ENCODE measurements at regions not wholly inside any gene's neighbourhood (a gene's known extent, or its start where the extent isn't known, plus 50 kb on each side); places are given as distances from the start of the nearest gene placed in this dataset.

DNA sequence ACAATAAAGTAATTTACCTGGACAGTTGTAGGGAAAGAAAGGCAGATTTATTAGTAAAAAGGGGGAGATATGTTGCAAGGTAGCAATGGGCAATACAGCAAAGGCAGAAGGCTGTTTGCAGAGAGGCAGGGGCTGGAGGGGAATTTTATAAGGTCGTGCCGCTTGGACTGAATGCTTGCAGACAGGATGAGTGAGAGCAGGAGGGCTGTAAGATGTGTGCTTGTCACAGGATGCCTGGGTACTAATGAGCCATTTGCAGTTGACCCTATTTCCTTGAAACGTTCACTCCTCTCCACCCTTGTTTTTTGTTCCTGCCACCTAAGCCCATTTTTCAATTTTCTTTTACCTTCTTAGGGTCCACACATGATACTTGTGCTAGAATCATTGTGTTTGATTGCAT lies 214.7 kb downstream of the TRAM1L1 start:
- DNase-seq, result no peak

DNA sequence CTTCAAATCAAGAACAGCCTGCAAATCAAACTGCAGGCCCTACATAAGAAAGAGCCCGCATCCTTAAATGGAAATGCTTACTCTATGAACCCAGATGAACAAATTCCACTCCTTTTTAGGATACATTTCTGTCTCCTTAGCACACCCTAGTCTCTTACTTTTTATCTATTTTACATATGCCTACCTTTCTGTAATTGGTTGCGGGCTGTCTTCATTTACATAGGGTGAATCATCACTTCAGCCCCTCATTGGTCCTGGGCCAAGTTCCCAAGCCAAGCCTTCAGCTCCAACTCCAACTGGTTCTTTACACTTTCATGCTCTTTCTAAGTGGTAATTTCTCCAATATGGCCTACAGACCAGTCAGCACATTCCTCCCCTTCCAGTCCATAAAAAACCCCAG lies 219.3 kb downstream of the TRAM1L1 start:
- DNase-seq, result no peak

DNA sequence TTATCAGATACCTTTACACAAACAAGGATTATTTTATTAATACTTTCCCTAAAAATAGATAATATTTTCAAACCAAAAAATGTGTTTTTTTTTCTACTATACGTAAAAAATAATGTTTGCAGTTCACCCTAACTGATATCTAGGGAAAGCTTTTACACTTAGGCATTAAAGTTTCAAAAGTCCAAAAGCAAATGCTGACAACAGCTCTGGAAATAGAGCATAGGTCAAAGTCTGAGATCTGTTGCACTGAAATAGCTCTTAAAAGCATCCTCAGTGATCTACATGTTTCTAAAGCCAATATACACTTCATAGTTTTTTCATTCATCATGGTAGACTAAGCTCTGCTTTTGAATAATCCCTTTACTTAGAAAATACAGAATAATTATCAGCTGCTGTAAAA lies 222.8 kb downstream of the TRAM1L1 start:
- no peak for DNase-seq

DNA sequence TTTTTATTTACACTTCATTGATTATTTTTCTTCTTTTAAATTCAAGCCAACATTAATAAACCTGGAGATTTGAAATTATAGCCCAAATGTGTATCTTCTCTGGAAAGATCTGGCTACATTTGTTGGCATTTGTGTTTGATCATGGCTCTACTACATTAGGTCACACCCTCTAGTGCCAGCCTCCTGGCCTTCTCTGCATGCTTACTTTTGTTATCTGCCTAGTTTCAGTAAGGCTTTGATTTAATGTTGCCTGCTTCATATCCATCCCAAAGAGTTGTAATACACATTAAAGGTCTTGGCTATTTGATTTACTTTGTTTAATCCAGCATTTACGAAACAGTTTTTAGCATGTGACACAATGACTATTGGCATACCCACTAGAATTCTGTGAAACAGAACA lies 224.5 kb downstream of the TRAM1L1 start:
- DNase-seq, result no peak

DNA sequence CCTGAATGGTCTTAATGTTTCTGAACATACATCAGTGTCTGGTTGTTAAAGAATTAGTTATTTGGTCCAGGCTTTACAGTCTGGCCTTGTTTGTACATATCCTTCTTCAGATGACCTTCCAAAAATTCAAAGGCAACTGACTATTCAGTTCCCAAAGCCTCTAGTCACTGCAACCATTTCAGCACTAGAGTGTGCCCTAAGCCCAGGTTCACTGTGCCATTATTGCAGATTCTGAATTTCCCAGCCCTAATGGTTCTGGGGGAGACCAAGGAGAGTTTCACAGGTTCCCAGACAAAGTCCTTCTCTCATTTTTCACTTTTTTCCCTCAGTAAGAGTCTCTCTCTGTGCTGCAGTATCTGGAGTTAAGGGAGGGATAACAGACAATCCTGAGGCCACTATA lies 235.8 kb downstream of the TRAM1L1 start:
- no peak for DNase-seq

DNA sequence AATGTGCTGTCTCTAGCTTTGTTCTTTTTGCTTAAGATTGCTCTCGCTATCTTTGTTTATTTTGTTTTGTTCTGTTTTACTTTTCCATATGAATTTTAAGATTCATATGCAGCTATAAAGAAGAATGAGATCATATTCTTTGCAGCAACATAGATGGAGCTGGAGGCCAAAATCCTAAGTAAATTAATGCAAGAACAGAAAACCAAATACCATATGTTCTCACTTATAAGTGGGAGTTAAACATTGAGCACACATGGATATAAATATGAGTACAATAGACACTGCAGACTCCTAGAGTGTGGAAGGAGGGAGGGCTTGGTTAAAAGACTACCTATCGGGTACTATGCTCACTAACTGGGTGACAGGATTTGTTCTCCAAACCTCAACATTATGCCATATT lies 237.8 kb downstream of the TRAM1L1 start:
- no peak for DNase-seq

DNA sequence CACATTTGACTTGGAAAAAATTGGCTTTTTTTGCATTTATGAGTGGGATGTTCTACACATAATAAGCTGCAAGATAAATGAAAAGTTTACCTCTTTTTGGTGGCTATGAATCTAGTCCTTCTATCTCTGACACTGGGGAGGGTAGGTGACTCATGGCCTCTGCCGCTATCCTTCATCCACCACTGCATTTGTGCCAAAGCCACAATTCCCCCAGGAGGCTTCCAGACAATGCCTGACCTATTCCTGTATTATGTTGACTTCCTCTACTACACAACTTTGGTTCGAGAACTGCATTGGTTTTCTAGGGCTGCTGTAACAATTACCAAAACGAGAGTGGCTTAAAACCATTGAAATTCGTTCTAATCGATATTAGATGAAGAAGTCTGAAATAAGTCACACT lies 245.6 kb downstream of the TRAM1L1 start:
- DNase-seq, result no peak

DNA sequence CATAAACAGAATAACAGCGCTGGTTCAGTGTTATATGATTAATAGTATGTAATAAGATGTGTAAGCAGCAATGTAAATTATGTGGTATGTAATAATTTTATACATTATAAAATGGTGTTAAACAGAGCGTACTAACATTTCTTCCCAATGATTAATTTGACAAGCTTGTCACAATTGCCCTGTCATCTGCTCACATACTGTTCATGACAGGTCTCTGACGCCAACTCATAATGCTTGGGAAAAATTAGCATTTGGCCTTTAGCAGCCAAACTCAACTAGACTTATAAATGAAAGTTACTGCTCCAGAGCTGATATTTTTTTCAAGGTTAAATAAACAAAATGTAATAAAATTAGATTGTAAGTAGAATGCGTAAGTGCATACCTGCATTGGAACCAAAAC lies 246.8 kb downstream of the TRAM1L1 start:
- DNase-seq, result no peak

DNA sequence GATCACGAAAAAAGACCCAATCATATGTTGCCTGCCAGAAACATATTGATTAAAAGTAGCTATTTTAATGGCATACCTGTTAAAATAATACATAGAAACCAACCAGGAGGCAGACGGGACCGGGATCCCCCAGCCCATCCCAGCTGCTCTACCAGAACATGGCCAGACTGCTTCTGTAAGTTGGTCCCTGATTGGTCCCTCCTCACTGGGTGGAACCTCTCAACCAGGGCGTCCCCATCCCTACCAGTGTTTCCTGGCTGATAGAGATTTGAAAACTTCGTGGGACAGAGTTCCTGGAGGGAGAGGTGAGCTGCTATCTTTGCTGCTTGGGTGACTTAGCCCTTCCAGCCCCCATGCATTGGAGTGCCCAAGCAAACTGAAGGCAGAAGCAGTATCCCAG lies 256.2 kb downstream of the TRAM1L1 start:
- no peak for DNase-seq

DNA sequence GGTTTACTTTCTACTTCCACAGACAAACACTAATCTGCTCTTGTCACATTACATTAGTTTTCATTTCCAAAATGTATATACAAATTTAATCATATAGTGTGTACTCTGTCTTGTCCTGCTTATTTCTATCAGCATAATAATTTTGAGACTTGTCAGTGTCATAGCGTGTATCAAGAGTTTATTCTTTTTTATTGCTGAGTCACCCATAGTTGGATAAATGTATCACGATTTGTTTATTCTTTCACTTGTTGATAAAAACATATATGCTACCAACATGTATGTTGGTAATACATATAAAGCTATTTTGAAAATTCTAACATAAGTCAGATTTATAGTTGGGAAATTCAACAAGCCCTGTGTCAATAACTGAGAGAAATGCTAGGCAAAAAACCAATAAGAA lies 261.2 kb downstream of the TRAM1L1 start:
- DNase-seq, result no peak

DNA sequence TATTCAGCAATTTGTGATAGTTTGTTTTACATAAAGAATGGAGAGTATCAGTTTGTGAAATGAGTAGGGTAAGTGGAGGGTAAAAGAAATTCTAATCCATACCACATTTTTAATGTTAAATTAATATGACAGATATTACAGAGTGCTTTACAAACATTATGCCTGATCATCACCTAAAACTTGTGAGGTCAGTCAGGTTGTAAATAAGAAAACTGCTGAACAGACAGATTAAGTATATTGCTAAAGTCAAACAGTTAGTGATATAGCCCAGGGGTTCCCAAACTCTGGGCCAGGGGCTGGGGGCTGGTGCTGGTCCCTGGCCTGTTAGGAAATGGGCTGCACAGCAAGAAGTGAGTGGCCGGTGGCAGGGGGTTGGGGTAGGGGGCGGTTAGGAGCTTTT lies 273.6 kb downstream of the TRAM1L1 start:
- no peak for DNase-seq

DNA sequence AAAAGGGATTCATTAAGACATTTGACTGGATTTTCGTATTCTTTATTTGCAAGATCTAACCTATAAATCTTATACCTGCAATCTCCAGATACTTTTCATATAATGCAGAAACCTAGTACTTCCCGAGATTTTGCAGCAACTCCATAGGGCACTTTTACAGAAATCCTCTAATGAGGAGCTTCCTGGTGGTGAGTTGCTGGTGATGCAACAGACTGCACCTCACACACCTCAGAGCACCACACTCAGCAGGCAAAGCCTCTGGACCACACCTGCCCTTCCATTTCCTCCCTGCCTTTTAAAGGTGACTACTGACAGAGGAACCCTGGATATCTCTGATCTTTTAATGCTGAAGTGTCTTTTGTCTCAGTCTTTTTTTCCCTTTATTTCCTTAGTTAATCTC lies 289.4 kb downstream of the TRAM1L1 start:
- DNase-seq, result no peak

DNA sequence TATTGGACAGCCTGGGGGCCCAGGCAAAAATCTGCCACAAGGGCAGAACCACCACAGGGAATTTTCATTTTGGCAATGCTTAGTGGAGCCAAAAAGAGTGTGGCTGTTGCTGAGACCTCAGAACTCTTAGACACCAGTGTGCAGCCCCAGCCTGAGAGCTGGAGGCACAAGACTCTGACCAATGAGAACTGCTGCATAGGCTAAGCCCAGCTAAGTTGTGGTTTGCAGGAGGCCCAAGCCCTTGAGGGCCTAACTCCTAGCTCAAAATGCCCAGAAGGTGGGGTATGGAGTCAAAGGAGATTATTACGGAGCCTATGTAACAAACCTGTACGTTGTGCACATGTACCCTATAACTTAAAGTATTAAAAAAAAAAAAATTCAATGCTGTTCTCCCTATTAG lies 296.7 kb downstream of the TRAM1L1 start:
- DNase-seq, result no peak

DNA sequence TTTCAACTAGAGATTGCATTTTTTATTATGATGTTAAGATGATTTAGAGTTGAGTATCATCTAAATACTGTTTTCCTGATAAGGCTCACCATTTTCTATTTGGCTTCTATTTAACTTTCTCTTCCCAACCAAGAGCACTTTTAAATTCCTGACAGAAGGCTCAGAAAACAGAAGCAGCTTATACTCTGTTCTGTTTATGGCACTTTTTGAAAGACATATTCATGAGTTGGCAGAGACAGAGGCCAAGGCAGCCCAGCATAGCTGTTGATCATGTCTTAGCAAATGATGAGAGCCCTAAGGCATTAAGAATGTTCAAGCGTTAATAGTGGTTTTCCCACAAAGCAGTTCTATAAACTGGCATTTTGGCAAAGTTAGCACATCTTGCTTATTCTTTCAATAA lies 330.3 kb downstream of the TRAM1L1 start:
- no peak for DNase-seq

DNA sequence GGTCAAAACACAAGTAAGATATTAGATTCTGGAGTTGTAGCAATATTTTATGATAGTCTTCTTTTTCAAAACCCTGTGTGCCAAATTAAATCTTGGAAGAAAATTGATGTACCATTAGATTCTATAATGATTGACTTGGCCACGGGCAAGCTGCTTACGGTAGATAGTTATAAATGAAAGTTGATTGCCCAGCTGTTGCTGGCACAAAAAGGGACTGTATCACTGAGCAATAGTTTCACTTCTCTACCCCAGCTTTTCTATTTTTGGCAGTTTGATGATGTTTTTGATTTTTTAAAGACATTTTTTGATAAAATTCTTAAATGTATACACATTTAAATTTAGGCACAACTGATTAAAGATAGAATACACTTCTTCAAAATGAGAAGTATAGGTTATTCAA lies 333.3 kb downstream of the TRAM1L1 start:
- DNase-seq, result no peak

DNA sequence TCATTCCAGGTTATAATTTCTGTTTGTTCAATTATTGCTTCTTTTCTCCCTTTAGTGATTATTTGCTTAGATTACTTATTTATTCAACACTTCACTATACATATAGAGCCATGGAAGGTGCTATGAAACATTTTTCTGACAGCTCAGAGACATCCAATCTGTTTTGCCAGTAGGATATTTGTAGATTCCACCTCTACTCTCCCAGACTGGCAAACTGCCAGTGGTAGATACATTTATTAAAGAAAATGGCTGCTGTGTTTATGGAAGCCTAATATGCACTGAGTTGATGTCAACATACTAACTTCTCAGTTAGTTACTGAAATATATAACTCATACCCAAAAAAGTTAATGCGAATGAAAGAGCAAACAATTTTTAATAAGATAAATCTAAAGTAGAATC lies 348.6 kb downstream of the TRAM1L1 start:
- no peak for DNase-seq

DNA sequence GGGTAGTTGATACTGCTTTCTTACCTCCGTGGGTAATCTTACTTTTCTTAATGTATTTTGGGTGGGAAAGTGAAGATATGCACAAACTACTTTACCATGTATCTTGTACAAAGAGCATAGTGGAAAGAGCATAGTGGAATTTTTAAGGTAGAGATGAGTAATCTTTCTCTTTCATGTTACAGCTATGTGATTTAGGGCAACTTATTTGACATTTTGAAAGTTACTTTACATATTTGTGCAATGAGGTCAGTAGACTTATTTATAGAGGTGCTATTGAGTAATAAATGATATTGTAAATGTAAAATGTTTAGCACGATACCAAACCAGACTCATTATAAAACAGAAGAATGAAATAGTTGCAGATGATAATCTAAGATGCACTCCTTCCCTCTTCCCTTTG lies 351.2 kb downstream of the TRAM1L1 start:
- DNase-seq, result no peak

DNA sequence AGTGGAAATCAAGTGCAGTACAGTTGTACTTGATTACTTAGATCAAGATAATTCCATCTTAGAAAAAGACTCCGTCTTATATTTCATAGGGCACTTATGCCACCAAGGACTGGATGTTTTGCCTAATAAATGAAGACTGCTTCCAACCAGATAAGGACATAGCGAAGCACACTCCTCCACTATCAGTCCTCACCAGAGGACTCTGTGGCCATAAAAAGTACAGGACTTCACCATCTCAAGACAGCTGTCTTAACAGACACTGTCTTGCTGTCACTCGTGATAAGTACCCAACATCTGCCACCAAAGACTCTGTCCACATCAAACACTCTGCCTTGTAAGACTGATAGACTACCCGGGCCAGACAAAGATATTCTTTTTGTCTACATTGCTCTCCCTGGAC lies 352.0 kb downstream of the TRAM1L1 start:
- DNase-seq, result no peak

DNA sequence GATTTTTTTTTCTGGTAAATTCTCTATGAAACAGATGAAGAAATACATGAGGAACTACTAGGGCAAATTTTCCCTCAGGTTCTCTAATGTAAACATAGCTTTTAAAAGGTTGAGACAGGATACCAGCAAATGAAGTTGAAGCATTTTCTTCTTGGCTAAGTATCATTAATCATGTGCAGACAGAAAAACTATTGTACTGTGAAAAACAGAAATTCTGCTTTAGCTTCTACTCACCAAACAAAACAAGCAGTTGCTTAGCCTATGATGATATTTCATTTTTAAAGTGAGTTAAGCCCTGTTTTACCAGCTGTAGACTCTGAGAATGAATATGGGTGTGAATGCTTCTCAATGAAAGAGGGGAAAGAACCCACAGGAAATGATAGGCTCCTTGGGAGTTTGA lies 358.9 kb downstream of the TRAM1L1 start:
- no peak for DNase-seq

DNA sequence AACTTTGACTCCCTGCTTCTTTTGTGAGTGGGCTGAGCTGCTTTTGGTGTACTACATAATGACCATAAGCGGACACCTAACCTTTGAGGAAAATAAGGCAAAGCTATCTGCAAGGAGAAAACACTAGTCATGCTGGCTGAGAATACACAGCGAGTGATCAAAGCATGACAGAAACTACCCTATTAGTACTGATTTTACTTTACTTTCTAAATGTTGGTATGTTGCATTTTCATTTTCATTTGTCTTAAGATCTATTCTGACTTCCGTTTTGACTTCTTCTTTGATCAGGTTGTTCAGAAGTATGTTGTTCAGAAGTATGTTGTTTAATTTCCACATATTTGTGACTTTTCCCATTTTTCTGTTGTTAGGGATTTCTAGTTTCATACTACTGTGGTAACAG lies 361.1 kb downstream of the TRAM1L1 start:
- DNase-seq, result no peak

DNA sequence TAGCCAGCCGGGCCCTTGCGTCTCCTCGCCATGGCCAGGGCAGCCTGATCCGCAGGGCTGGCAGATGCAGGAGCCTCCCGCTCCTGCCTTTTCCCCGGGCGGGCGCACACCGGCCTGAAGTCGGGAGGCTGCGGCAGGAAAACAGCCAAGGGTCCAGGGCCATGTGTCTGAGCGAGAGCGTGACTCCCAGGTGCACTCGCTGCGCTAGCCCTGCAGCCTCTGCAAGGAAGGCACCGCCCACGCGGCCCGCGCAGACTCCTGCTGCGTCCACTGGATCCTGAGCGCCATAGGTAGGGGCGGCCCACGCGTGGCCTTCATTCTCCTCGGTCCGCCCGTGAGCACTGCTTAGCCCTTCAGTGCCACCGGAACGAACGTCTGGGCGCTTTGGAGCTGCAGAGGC lies 379.9 kb downstream of the TRAM1L1 start:
- DNase-seq, result no peak

DNA sequence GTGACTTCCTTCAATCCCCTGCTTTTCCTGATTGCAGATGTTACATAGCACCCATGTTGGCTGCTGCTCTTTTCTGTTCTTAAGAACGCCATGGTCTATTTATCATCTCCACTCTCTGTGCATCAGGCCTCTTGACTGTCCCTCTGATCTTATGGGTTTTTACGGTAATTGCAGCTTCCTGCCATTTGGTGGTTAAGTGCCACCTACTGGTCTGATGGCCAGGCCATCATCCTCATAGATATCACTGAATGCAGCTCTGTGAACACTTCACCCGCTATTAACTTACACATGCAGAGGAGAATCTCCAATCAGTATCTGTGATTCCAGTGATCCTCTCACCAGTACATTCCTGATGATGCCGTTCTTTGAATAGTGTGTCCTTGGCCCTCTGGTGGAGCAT lies 382.4 kb downstream of the TRAM1L1 start:
- no peak for DNase-seq

DNA sequence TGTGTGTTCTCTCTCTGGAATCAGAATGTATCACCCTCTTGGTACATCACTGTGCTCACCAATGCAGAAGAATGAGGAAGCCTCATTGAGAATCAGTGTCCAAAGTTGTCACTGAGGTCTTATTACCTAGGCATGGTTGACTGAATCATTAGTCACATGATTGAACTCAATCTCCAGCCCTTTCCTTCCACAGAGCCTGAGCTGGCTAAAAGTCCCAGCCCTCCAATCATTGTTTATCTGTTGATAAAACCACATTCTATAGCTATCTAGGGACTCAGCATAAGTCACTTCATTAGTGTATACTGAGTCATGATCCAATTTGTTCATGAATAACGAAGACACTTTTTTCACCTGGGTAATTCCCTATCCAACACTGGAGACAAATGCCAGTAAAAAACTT lies 396.8 kb downstream of the TRAM1L1 start:
- DNase-seq, result no peak

DNA sequence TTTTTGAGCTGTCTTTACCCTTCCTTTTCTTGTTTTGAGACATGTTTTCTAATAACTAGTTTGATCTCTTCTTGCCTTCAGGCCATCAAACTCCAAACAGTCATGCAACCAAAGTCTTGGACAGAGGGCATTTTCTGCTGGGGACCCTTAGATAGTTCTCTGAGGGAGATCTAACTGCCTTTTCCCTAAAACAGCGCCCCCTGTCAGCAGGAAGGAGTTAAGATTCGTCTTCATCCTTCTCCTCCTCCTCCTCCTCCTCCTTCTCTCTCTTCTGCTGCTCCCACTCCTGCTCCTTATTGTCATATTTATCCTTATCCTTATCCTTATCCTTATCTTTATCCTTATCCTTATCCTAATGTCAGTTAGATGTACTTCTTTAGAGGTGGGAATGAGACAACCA lies 417.2 kb downstream of the TRAM1L1 start:
- no peak for DNase-seq

DNA sequence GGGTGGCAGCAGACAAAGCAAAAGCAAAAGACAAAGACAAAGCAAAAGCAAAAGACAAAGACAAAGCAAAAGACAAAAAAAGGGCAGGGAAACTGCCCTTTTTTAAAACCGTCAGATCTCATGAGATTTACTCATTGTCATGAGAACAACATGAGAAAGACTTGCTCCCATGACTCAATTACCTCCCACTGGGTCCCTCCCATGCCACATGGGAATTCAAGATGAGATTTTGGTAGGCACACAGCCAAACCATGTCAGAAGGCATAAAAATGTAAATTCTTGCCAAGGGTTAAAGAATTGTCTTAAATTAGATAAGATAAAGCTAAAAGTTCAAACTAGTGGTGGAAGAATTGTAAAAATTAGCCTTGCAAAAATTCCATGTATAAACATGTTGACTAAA lies 419.7 kb downstream of the TRAM1L1 start:
- no peak for DNase-seq

DNA sequence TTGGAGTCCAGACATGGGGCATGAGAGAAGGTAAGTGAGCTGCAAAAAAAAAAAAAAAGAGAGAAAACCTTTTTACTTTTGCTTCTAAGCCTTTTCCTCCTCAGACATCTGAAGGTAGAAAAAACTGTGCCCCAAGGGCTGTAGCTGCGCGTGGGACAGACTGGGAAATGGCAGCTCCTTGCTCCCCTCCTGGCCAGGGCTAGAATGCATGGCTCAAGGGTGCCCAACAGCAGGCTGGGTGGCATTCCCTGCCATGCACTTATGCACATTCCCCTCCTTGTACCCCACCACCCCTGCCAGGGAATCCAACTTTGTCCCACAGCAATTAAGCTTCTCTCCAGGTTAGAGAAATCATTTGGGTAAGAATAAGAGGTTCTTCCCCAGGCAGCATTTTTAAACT lies 421.2 kb downstream of the TRAM1L1 start:
- no peak for DNase-seq
